ES-I3 (cell line): ENCODE measurements at regions not wholly inside any gene's neighbourhood (a gene's known extent, or its start where the extent isn't known, plus 50 kb on each side); places are given as distances from the start of the nearest gene placed in this dataset.
"Not testable (repeated sequence)": the region's sequence is repeated elsewhere in the genome, so short reads cannot be mapped to it uniquely, and the experiment has no call there.

Experiments used
- H3K36me3 ChIP-seq: 2 replicates; pipeline ENCODE4 v1.6.1; 2013; ENCODE audit warnings: mild to moderate bottlenecking, low read length, control low read depth, moderate library complexity; ENCODE audit not compliant: insufficient read depth
- H3K4me1 ChIP-seq: 2 replicates; pipeline ENCODE4 v1.6.1; 2013; ENCODE audit warnings: mild to moderate bottlenecking, control low read depth, low read length; ENCODE audit not compliant: insufficient read depth
- H3K9ac ChIP-seq: 2 replicates; pipeline ENCODE4 v1.6.1; 2013; ENCODE audit warnings: low read depth, mild to moderate bottlenecking, low read length, moderate library complexity
- H3K9me3 ChIP-seq: 2 replicates; pipeline ENCODE4 v1.6.1; 2013; ENCODE audit warnings: mild to moderate bottlenecking, low read length, moderate library complexity; ENCODE audit not compliant: control insufficient read depth, insufficient read depth

GRCh38 chr21:28705616-28706015, 287.1 kb downstream of the LTN1 start:
- H3K9ac ChIP-seq, result no peak overlapping the region
- H3K9me3 ChIP-seq, result no peaks in the 10 kb centered on the region
- H3K36me3 ChIP-seq, result no peaks in the 10 kb centered on the region
- H3K4me1 ChIP-seq, result no peaks in the 10 kb centered on the region

GRCh38 chr21:28704746-28705145, 287.9 kb downstream of the LTN1 start:
- Histone ChIP-seq H3K9ac (no peak overlapping the region), H3K36me3 (no peaks in the 10 kb centered on the region), H3K4me1 (no peaks in the 10 kb centered on the region), H3K9me3 (no peaks in the 10 kb centered on the region)

GRCh38 chr21:28703861-28704260, 288.8 kb downstream of the LTN1 start:
- H3K9ac ChIP-seq, result no peak overlapping the region
- no peaks in the 10 kb centered on the region for H3K36me3 ChIP-seq
- H3K9me3 ChIP-seq, result no peaks in the 10 kb centered on the region
- H3K4me1 ChIP-seq, result no peaks in the 10 kb centered on the region

GRCh38 chr21:28699596-28700259, 292.9 kb downstream of the LTN1 start:
- Histone ChIP-seq H3K9ac (no peak overlapping the region), H3K4me1 (no peaks in the 10 kb centered on the region), H3K9me3 (no peaks in the 10 kb centered on the region), H3K36me3 (no peaks in the 10 kb centered on the region)

GRCh38 chr21:28699186-28699585, 293.5 kb downstream of the LTN1 start:
- Histone ChIP-seq H3K36me3 (no peaks in the 10 kb centered on the region), H3K9ac (no peak overlapping the region), H3K9me3 (no peaks in the 10 kb centered on the region), H3K4me1 (no peaks in the 10 kb centered on the region)

- Histone ChIP-seq H3K9me3 (no peaks in the 10 kb centered on the region), H3K4me1 (no peaks in the 10 kb centered on the region), H3K36me3 (no peaks in the 10 kb centered on the region), H3K9ac (no peak overlapping the region)
Measured at GRCh38 chr21:28696844-28697410, 295.8 kb downstream of the LTN1 start.

GRCh38 chr21:28693476-28693875, 299.2 kb downstream of the LTN1 start:
- Histone ChIP-seq H3K9me3 (no peaks in the 10 kb centered on the region), H3K9ac (no peak overlapping the region)

GRCh38 chr21:28690196-28690595, 302.5 kb downstream of the LTN1 start:
- Histone ChIP-seq H3K9ac (no peak overlapping the region), H3K9me3 (no peaks in the 10 kb centered on the region), H3K36me3 (no peaks in the 10 kb centered on the region), H3K4me1 (no peaks in the 10 kb centered on the region)

More at GRCh38 chr21:28693476-28693875, 299.2 kb downstream of the LTN1 start:
- H3K4me1 ChIP-seq, result no peaks in the 10 kb centered on the region
- H3K36me3 ChIP-seq, result no peaks in the 10 kb centered on the region

- Histone ChIP-seq H3K36me3 (no peaks in the 10 kb centered on the region), H3K9me3 (no peaks in the 10 kb centered on the region), H3K4me1 (no peaks in the 10 kb centered on the region), H3K9ac (no peak overlapping the region)
Measured at GRCh38 chr21:28688381-28688780, 304.3 kb downstream of the LTN1 start.

- Histone ChIP-seq H3K9me3 (no peaks in the 10 kb centered on the region), H3K4me1 (no peaks in the 10 kb centered on the region), H3K9ac (no peak overlapping the region), H3K36me3 (no peaks in the 10 kb centered on the region)
Measured at GRCh38 chr21:28687586-28687985, 305.1 kb downstream of the LTN1 start.

- Histone ChIP-seq H3K9me3 (no peaks in the 10 kb centered on the region), H3K36me3 (no peaks in the 10 kb centered on the region), H3K9ac (no peak overlapping the region), H3K4me1 (no peaks in the 10 kb centered on the region)
Measured at GRCh38 chr21:28683982-28684752, 308.5 kb downstream of the LTN1 start.

GRCh38 chr21:28682884-28683283, 309.8 kb downstream of the LTN1 start:
- not testable (repeated sequence) for H3K36me3 ChIP-seq, H3K4me1 ChIP-seq, H3K9me3 ChIP-seq, H3K9ac ChIP-seq

GRCh38 chr21:28677096-28677495, 315.6 kb downstream of the LTN1 start:
- not testable (repeated sequence) for H3K9ac ChIP-seq, H3K4me1 ChIP-seq, H3K9me3 ChIP-seq, H3K36me3 ChIP-seq

- Histone ChIP-seq H3K4me1 (no peaks in the 10 kb centered on the region), H3K9ac (no peak overlapping the region), H3K36me3 (no peaks in the 10 kb centered on the region), H3K9me3 (no peaks in the 10 kb centered on the region)
Measured at GRCh38 chr21:28675331-28676041, 317.2 kb downstream of the LTN1 start.
